GM06990 (cell line): ENCODE measurements at regions not wholly inside any gene's neighbourhood (a gene's known extent, or its start where the extent isn't known, plus 50 kb on each side); places are given as distances from the start of the nearest gene placed in this dataset.
"Not testable (repeated sequence)": the region's sequence is repeated elsewhere in the genome, so short reads cannot be mapped to it uniquely, and the experiment has no call there.

ENCODE experiments used
- DNase-seq: peaks from one replicate; pipeline ENCODE4 v3.0.0-alpha.2; 2011; ENCODE audit not compliant: insufficient read length; ENCODE audit errors: extremely low read depth
- H3K27me3 ChIP-seq: replicated peaks from 2 replicates; pipeline ENCODE4 v1.6.0; 2011; ENCODE audit warnings: low read length; ENCODE audit not compliant: control insufficient read depth, insufficient read depth
- H3K36me3 ChIP-seq: 2 replicates; pipeline ENCODE4 v1.5.1; 2011; ENCODE audit warnings: low read length; ENCODE audit not compliant: control insufficient read depth, insufficient read depth
- H3K4me3 ChIP-seq: replicated peaks from 2 replicates; pipeline ENCODE4 v1.5.1; 2011; ENCODE audit warnings: low read depth, mild to moderate bottlenecking, control low read depth, low read length
- TF ChIP-seq, protein P1 (sequence below): IDR thresholded peaks from 2 replicates; pipeline ENCODE4 v1.5.1; 2011; ENCODE audit warnings: low read length, control low read depth, mild to moderate bottlenecking, inconsistent platforms; ENCODE audit not compliant: insufficient read depth, poor library complexity, severe bottlenecking

DNA sequence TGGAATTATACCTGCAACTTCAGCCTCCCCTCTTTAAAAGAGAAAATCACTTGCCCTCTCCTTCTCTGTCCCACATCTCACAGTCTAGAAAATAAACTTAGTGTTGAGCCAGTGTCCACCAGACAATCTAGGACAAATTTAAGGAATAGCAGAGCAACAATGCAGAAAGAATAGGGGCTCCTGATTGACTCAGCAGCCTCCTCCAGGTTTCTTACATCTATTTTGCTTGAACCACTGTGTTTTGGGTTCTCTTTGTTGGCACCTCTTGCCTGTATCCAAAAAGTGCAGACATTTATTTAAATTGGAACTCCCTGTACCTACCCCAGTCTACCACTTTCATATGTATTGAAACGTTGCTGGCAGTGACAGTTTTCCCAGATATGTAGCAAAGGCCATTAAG is 133.7 kb upstream of the HSF2 start:
- H3K4me3 ChIP-seq = no peak overlapping the region
- H3K27me3 ChIP-seq = no peaks in the 10 kb centered on the region
- DNase-seq = no peak
- no peaks in the 10 kb centered on the region for H3K36me3 ChIP-seq
- TF ChIP-seq, protein P1, sequence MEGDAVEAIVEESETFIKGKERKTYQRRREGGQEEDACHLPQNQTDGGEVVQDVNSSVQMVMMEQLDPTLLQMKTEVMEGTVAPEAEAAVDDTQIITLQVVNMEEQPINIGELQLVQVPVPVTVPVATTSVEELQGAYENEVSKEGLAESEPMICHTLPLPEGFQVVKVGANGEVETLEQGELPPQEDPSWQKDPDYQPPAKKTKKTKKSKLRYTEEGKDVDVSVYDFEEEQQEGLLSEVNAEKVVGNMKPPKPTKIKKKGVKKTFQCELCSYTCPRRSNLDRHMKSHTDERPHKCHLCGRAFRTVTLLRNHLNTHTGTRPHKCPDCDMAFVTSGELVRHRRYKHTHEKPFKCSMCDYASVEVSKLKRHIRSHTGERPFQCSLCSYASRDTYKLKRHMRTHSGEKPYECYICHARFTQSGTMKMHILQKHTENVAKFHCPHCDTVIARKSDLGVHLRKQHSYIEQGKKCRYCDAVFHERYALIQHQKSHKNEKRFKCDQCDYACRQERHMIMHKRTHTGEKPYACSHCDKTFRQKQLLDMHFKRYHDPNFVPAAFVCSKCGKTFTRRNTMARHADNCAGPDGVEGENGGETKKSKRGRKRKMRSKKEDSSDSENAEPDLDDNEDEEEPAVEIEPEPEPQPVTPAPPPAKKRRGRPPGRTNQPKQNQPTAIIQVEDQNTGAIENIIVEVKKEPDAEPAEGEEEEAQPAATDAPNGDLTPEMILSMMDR = no peak

DNA sequence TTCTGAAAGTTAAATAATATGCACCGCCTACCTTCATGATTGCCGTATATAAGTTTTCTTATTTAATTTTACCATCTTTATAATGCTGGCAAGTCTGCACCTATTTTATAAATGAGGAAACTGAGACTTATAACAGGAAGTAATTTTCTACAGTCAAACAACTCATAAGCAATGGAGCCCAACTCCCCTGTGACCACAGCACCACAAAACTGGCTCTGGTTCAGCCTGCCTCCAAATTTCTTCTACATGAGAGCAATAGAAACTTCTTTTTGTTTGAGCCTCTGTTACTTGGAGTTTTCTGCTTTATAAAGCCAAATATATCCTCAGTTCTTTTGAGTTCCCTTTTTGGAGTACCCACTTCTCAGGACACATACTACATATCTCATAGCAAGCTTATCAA is 131.1 kb upstream of the HSF2 start:
- no peak for DNase-seq
- TF ChIP-seq, protein P1 = no peak
- no peaks in the 10 kb centered on the region for H3K36me3 ChIP-seq

DNA sequence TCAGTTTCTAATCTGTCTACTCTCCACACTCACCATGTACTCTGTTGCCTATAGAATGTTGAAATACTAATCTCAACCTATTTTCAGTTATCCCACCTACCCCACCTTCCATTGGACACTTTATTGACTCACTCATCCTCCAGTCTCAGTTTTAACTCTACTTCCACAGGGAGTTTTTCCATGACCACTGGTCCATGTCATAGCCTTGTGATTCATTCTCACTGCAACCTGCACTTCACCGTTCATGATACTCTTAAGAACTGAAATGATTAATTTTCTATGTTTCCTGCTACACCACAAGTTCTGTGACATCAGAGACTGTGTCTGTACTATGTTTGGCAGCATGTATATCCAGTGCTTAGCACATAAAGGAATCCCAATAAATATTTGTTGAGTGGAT is 122.8 kb upstream of the HSF2 start:
- TF ChIP-seq, protein P1 = no peak
- Histone ChIP-seq H3K36me3 (no peaks in the 10 kb centered on the region), H3K4me3 (no peak overlapping the region), H3K27me3 (no peaks in the 10 kb centered on the region)
- no peak for DNase-seq

More for the DNA sequence above, 131.1 kb upstream of the HSF2 start:
- H3K4me3 ChIP-seq = no peak overlapping the region
- no peaks in the 10 kb centered on the region for H3K27me3 ChIP-seq

DNA sequence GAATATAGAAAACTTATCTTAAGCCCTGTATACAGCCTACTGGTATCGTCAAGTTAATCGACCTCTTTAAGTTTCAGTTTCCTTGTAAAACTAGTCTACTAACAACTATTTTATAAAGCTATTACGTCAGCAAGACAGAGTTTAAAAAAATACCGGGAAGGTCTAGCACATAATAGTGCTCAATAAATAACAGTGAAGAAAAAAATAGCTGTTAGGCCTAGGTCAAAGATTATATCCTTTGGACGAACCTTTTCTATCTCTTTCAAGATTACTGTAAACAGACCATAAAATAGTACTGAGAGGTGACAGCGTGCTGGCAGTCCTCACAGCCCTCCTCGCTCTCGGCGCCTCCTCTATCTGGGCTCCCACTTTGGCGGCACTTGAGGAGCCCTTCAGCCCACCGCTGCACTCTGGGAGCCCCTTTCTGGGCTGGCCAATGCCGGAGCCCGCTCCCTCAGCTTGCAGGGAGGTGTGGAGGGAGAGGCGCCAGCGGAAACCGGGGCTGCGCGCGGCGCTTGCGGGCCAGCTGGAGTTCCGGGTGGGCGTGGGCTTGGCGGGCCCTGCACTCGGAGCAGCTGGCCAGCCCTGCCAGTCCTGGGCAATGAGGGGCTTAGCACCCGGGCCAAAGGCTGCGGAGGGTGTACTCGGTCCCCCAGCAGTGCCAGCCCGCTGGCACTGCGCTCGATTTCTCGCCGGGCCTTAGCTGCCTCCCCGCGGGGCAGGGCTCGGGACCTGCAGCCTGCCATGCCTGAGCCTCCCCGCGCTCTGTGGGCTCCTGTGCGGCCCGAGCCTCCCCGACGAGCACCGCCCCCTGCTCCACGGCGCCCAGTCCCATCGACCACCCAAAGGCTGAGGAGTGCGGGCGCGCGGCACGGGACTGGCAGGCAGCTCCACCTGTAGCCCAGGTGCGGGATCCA is 119.1 kb upstream of the HSF2 start:
- DNase-seq, H3K27me3 ChIP-seq, H3K4me3 ChIP-seq, H3K36me3 ChIP-seq: not testable (repeated sequence)

DNA sequence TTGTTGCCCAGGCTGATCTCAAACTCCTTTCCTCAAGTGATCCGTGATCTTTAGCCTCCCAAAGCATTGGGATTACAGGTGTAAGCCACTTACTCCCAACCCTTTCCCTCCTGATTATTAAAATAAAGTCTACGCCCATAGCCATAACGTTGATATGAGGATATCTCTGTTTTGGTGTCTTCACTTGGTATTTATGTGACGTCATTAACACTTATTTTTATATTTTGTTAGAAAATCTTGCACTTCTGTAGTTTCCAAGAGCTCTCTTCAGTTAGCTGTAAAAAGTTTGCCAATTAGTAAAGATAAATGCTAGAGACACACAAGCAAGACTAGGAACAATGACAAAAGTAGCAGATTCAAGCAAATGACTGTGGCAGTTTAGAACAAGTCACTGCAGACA is 115.6 kb upstream of the HSF2 start:
- no peak overlapping the region for H3K4me3 ChIP-seq
- no peaks in the 10 kb centered on the region for H3K36me3 ChIP-seq
- no peaks in the 10 kb centered on the region for H3K27me3 ChIP-seq
- TF ChIP-seq, protein P1 = no peak
- DNase-seq = no peak

DNA sequence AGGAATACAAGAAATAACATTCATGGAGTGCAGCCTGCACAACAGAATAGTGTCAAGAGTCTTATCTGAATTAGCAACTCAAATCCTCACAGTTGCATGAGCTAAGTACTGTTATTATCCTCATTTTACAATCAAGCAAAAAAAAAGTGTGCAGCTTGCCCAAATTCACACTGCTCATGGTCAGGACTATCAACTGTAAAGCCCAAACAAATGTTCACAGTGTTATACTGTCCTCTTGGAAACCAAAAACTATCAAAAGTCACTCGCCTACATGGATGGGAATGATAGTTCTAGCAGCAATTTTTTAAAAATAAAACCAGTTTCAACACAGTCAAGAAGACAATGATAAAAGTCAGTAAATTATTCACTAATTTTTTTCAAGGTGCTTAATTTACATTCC is 114.6 kb upstream of the HSF2 start:
- Histone ChIP-seq H3K36me3 (no peaks in the 10 kb centered on the region), H3K4me3 (no peak overlapping the region), H3K27me3 (no peaks in the 10 kb centered on the region)
- no peak for DNase-seq
- TF ChIP-seq, protein P1 = no peak
